Trophoblast cell (in vitro differentiated cells and primary cell): ENCODE measurements at regions not wholly inside any gene's neighbourhood (a gene's known extent, or its start where the extent isn't known, plus 50 kb on each side); places are given as distances from the start of the nearest gene placed in this dataset.

Experiments used
- DNase-seq, 2 donors: peaks; one replicate each; pipeline ENCODE4 v3.0.0-alpha.2; 2016
- H2AFZ ChIP-seq: 2 replicates; pipeline ENCODE4 v1.6.1; 2013; ENCODE audit warnings: low read length, moderate library complexity, mild to moderate bottlenecking; ENCODE audit not compliant: insufficient read depth, poor library complexity
- H2AK5ac ChIP-seq: 2 replicates; pipeline ENCODE4 v1.6.1; 2013; ENCODE audit warnings: mild to moderate bottlenecking, low read length
- H2BK120ac ChIP-seq: 2 replicates; pipeline ENCODE4 v1.6.1; 2013; ENCODE audit warnings: low read length, mild to moderate bottlenecking, moderate library complexity; ENCODE audit not compliant: insufficient read depth, poor library complexity
- H2BK12ac ChIP-seq: 2 replicates; pipeline ENCODE4 v1.6.1; 2013; ENCODE audit warnings: mild to moderate bottlenecking, low read length, moderate library complexity
- H2BK5ac ChIP-seq: 2 replicates; pipeline ENCODE4 v1.6.1; 2013; ENCODE audit warnings: low read length, low read depth, moderate library complexity, mild to moderate bottlenecking; ENCODE audit not compliant: poor library complexity
- H3K14ac ChIP-seq: 2 replicates; pipeline ENCODE4 v1.6.1; 2013; ENCODE audit warnings: mild to moderate bottlenecking, low read length
- H3K18ac ChIP-seq: 2 replicates; pipeline ENCODE4 v1.6.1; 2013; ENCODE audit warnings: mild to moderate bottlenecking, low read length
- H3K23ac ChIP-seq: 2 replicates; pipeline ENCODE4 v1.6.1; 2013; ENCODE audit warnings: low read length
- H3K27ac ChIP-seq: 2 replicates; pipeline ENCODE4 v1.5.1; 2013; ENCODE audit warnings: low read depth, mild to moderate bottlenecking, inconsistent platforms, low read length, moderate library complexity
- H3K27me3 ChIP-seq: 2 replicates; pipeline ENCODE4 v1.6.1; 2013; ENCODE audit warnings: inconsistent platforms, mild to moderate bottlenecking, low read length, moderate library complexity; ENCODE audit not compliant: insufficient read depth
- H3K36me3 ChIP-seq, 2 experiments: 1 replicate in 1 of 2; 2 replicates in 1 of 2; pipeline ENCODE4 v1.6.1; 2013; ENCODE audit warnings: low read length in 2 of 2, mild to moderate bottlenecking in 2 of 2, moderate library complexity in 1 of 2; ENCODE audit not compliant: insufficient read depth in 2 of 2, control insufficient read depth in 1 of 2
- H3K4ac ChIP-seq: 2 replicates; pipeline ENCODE4 v1.6.1; 2013; ENCODE audit warnings: low read depth, mild to moderate bottlenecking, low read length, moderate library complexity
- H3K4me1 ChIP-seq, 2 experiments: 1 replicate in 1 of 2; 2 replicates in 1 of 2; pipeline ENCODE4 v1.6.1; 2013; ENCODE audit warnings: low read length in 2 of 2, mild to moderate bottlenecking in 2 of 2, moderate library complexity in 1 of 2; ENCODE audit not compliant: insufficient read depth in 2 of 2, control insufficient read depth in 1 of 2
- H3K4me2 ChIP-seq: 2 replicates; pipeline ENCODE4 v1.6.1; 2013; ENCODE audit warnings: inconsistent platforms, mild to moderate bottlenecking, low read length, moderate library complexity
- H3K4me3 ChIP-seq: 2 replicates; pipeline ENCODE4 v1.5.1; 2013; ENCODE audit warnings: mild to moderate bottlenecking, low read depth, low read length, inconsistent platforms
- H3K79me1 ChIP-seq: one replicate; pipeline ENCODE4 v1.6.1; 2013; ENCODE audit warnings: low read length
- H3K79me2 ChIP-seq: 2 replicates; pipeline ENCODE4 v1.6.1; 2013; ENCODE audit warnings: low read length, mild to moderate bottlenecking; ENCODE audit not compliant: control insufficient read depth, insufficient read depth, poor library complexity
- H3K9ac ChIP-seq: 2 replicates; pipeline ENCODE4 v1.6.1; 2013; ENCODE audit warnings: mild to moderate bottlenecking, low read length
- H3K9me3 ChIP-seq: 2 replicates; pipeline ENCODE4 v1.6.1; 2013; ENCODE audit warnings: low read depth, mild to moderate bottlenecking, control low read depth, inconsistent platforms, low read length; ENCODE audit not compliant: insufficient read depth
- H4K12ac ChIP-seq: 2 replicates; pipeline ENCODE4 v1.6.1; 2013; ENCODE audit warnings: low read depth, mild to moderate bottlenecking, low read length, moderate library complexity
- H4K8ac ChIP-seq: 2 replicates; pipeline ENCODE4 v1.6.1; 2013; ENCODE audit warnings: low read depth, mild to moderate bottlenecking, low read length, moderate library complexity
- H4K91ac ChIP-seq: one replicate; pipeline ENCODE4 v1.6.1; 2013; ENCODE audit warnings: low read depth, mild to moderate bottlenecking, low read length, moderate library complexity
- WGBS: extraction: QIAGEN DNeasy Blood & Tissue Kit; methylation state at CpG from one replicate; pipeline ENCODE4 v1.1.7; 2013; ENCODE audit warnings: missing lambda C conversion rate; ENCODE audit not compliant: insufficient read length, insufficient coverage; ENCODE audit errors: extremely low coverage; 5-methylcytosine and 5-hydroxymethylcytosine counted together

DNA sequence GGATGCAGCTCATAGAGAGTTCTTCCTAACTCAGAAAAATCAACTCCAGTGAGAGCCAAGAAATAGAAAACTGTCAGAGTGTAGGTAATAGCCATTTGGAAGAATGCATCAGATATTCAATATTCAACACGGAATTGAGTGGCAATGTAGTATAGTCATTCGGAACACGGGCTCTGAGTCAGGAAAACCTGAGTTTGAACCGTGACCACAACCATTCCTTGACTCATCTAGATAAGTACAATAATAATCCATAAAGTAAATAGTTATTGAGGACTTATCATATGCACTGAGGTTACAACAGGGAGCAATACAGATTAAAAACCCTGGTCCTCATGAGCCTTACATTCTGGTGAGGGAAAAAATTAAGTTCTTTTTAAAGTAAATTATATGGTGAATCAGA, 62.6 kb upstream of the PHF21A start:
- H3K27me3 ChIP-seq = no peaks in the 10 kb centered on the region
- no peak overlapping the region for H3K9ac ChIP-seq
- no peak overlapping the region for H2BK12ac ChIP-seq
- H3K79me1 ChIP-seq = no peaks in the 10 kb centered on the region
- H3K4me1 ChIP-seq = no peaks in the 10 kb centered on the region
- H3K4me3 ChIP-seq = no peak overlapping the region
- no peak for DNase-seq
- no peak overlapping the region for H4K91ac ChIP-seq
- H2AFZ ChIP-seq = no peak overlapping the region
- no peak overlapping the region for H3K23ac ChIP-seq
- H3K4me2 ChIP-seq = no peak overlapping the region
- H2BK5ac ChIP-seq = no peak overlapping the region
- no peak overlapping the region for H3K18ac ChIP-seq
- no peak overlapping the region for H3K14ac ChIP-seq
- H2BK120ac ChIP-seq = no peak overlapping the region
- WGBS = no CpG with 5 or more reads among the region's 4 CpGs
- H4K12ac ChIP-seq = no peak overlapping the region
- H2AK5ac ChIP-seq = no peak overlapping the region
- H4K8ac ChIP-seq = no peak overlapping the region
- H3K79me2 ChIP-seq = no peaks in the 10 kb centered on the region
- no peaks in the 10 kb centered on the region for H3K36me3 ChIP-seq
- H3K9me3 ChIP-seq = peaks cover 2% of the 10 kb centered on the region
- H3K27ac ChIP-seq = no peak overlapping the region
- no peak overlapping the region for H3K4ac ChIP-seq

- Histone ChIP-seq H3K27me3 (no peaks in the 10 kb centered on the region), H3K18ac (no peak overlapping the region), H3K79me1 (no peaks in the 10 kb centered on the region), H2AK5ac (no peak overlapping the region), H3K36me3 (no peaks in the 10 kb centered on the region), H4K91ac (no peak overlapping the region), H3K27ac (no peak overlapping the region), H3K23ac (no peak overlapping the region), H3K4me1 (no peaks in the 10 kb centered on the region), H3K9me3 (peaks cover 2% of the 10 kb centered on the region), H2BK12ac (no peak overlapping the region), H4K8ac (no peak overlapping the region), H2BK5ac (no peak overlapping the region), H3K79me2 (no peaks in the 10 kb centered on the region), H3K4me3 (no peak overlapping the region), H2BK120ac (no peak overlapping the region), H2AFZ (no peak overlapping the region), H3K14ac (no peak overlapping the region), H3K4ac (no peak overlapping the region), H3K4me2 (no peak overlapping the region), H4K12ac (no peak overlapping the region), H3K9ac (no peak overlapping the region)
- WGBS = no CpG with 5 or more reads among the region's 5 CpGs
- DNase-seq = no peak
Observed at GRCh38 chr11:46181843-46182424, 60.7 kb upstream of the PHF21A start.

- Histone ChIP-seq H3K23ac (no peak overlapping the region), H4K8ac (no peak overlapping the region), H3K4me1 (no peaks in the 10 kb centered on the region), H3K4me2 (no peak overlapping the region), H3K79me1 (no peaks in the 10 kb centered on the region), H3K18ac (no peak overlapping the region), H3K14ac (no peak overlapping the region), H3K27ac (no peak overlapping the region), H4K12ac (no peak overlapping the region), H3K36me3 (no peaks in the 10 kb centered on the region), H2BK120ac (no peak overlapping the region), H3K4me3 (no peak overlapping the region), H3K9ac (no peak overlapping the region), H3K4ac (no peak overlapping the region), H2BK5ac (no peak overlapping the region), H2AK5ac (no peak overlapping the region), H3K79me2 (no peaks in the 10 kb centered on the region), H2AFZ (no peak overlapping the region), H4K91ac (no peak overlapping the region), H3K27me3 (no peaks in the 10 kb centered on the region), H2BK12ac (no peak overlapping the region), H3K9me3 (peaks cover 2% of the 10 kb centered on the region)
- no CpG with 5 or more reads among the region's 1 CpG for WGBS
- DNase-seq = no peak
Observed at GRCh38 chr11:46181387-46181786, 60.1 kb upstream of the PHF21A start.

DNA sequence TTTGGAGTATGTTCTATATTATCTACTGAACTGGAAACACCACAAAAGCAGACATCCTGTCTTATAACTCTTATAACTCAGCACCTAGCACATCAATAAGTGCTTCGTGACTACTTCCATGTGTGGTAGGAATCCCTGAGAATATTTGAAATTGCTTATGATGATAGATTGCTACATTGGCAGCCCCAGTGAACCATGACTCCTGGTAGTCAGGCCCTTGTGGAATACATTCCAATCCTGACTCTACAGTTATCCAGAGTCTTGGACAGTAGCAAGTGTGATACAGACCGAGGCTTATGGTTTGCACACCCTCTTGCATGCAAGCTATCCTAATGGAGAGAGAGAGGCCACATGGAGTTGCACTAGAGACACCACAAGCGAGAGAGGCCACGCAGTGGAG, 59.5 kb upstream of the PHF21A start:
- Histone ChIP-seq H3K27me3 (no peaks in the 10 kb centered on the region), H3K4me2 (no peak overlapping the region), H4K12ac (no peak overlapping the region), H3K27ac (no peak overlapping the region), H3K23ac (no peak overlapping the region), H3K9ac (no peak overlapping the region), H2BK12ac (no peak overlapping the region), H4K8ac (no peak overlapping the region), H3K79me2 (no peaks in the 10 kb centered on the region), H3K18ac (no peak overlapping the region), H3K14ac (no peak overlapping the region), H2BK5ac (no peak overlapping the region), H3K9me3 (peaks cover 2% of the 10 kb centered on the region), H3K4ac (no peak overlapping the region), H3K79me1 (no peaks in the 10 kb centered on the region), H2AFZ (no peak overlapping the region), H4K91ac (no peak overlapping the region), H2AK5ac (no peak overlapping the region), H3K4me3 (no peak overlapping the region), H2BK120ac (no peak overlapping the region), H3K4me1 (no peaks in the 10 kb centered on the region), H3K36me3 (no peaks in the 10 kb centered on the region)
- no CpG with 5 or more reads among the region's 4 CpGs for WGBS
- no peak for DNase-seq
